T1000 (cell line): ENCODE measurements at regions not wholly inside any gene's neighbourhood (a gene's known extent, or its start where the extent isn't known, plus 50 kb on each side); places are given as distances from the start of the nearest gene placed in this dataset.

Source experiments
- DNase-seq: peaks from one replicate; lab custom pipeline; 2025; ENCODE audit warnings: mixed read lengths; lab: John Stamatoyannopoulos, UW

DNA sequence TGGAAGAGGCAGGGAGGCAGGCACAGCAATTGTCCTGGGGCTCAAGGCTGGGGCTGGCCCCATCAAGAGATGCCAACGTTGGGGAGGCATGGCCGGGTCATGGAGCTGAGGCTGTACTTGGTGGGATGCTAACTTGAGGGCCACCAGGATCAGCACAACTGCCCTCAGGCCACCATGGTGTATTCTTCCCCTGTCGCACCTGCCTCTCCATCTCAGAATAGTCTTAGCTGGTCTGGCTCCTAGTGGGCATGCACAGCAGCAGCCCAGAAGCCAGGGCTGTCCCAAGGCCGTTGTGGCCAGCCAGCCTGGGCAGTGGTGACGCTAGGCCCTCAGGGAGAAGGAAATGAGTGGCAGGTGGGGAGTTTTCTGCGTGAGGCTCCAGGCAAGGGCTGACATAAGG is 91.3 kb downstream of the DHCR7 start:
- no peak for DNase-seq

DNA sequence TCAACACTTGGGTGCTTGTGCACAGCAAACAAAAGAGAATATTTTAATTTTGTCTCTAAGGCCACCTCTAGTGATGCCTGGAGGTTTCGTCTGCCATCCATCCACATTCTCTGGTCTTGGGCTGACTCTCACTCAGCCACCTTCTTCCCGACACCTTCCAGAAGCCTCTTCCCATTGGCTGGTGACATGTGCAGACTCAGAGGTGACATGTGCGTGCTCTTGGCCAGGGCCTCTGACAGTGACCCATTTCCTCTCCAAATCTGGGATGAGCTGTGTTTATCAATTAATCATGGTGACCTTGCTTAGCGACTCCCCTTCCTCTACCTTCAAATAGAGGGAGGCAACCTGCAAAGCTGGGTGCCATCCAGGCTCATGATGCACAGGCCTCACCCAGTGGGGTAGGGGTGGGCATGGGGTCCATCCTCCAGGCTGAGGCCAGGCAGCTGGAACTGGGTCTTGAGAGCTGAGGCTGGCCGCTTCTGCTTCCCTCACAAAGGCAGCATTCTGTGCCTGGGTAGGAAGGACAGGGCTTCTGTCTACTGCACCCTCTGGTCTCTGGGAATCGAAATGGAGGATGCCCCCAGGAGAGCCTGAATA is 91.8 kb downstream of the DHCR7 start:
- no peak for DNase-seq

DNA sequence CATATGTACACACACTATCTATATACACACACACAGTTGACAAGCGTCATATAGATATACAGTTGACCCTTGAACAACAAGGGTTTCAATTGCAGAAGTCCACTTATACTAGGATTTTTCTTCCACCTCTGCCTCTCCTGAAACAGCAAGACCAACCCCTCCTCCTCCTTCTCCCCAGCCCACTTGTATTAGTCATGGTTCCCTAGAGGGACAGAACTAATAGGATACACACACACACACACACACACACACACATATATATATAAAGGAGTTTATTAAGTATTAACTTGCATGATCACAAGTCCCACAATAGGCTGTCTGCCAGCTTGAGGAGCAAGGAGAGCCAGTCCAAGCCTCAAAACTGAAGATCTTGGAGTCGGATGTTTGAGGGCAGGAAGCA is 92.9 kb downstream of the DHCR7 start:
- no peak for DNase-seq

DNA sequence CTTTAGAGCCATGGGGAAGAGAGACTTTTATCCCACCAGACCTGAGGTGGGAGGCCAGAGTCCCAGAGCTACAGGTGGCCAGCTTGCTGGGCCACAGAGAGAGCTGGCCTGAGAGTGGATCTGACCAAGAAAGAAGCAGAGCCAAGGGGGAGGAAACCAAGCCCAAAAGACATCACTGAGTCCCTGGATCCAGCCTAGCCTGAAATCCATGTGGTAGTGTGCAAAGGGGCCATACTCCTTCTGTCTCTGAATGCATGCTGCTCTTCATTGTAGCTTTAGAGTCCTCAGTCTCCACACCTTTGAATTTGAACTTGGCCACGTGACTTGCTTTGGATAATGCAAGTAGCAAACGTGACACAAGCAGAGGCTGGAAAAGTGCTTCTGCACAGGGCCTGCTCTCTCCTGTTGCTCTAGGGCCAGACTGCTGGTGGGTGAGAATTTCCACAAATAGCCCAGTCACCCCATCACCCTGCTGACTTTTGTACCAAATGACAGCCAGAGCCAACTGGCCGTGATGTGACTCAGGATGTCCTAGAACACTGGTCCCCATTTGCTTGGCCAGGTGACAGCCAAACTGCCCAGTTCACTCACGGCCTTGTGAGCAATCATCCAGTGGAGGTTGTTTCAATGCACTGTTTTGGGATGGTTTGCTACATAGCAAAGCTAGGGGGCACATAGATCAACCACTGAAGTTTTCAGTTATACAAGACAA is 93.6 kb downstream of the DHCR7 start:
- DNase-seq: no peak

DNA sequence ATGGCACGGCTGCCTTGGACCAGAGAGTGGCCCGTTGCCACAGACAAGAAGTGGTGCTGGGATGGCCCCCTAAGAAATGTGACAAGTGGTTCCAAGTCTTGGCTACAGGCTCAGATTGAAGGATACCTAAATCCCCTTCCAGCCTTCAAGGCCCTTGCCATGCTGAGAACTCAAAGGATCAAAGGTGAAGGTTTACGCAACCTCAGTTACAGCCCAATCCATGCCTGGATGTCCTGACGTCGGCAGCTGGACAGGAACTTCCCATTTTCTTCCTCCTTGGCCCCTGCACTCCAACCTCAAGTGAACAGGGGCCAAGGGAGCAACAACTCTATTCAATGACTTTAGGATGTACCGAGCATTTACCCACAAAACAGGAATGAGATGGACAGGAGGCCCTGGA is 95.4 kb downstream of the DHCR7 start:
- DNase-seq: no peak

DNA sequence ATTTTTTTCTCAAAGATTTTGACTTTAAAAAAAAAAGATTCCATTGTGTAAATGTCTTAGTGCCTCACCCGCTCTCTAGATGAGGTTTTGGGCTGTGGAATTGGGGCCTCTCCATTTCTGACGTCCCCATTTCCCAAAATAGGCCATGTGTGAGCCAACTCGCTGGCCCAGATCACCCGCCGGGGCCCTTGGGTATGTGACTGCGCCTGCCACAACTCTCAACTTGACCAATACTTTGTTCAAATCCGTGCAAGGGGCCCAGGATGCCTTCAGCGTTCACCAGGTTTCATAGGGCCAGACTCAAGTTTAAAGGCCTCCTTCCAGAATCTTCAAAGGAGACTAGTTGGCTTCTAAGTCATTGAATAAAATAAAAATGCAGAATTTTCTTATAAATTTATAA is 96.0 kb downstream of the DHCR7 start:
- no peak for DNase-seq

DNA sequence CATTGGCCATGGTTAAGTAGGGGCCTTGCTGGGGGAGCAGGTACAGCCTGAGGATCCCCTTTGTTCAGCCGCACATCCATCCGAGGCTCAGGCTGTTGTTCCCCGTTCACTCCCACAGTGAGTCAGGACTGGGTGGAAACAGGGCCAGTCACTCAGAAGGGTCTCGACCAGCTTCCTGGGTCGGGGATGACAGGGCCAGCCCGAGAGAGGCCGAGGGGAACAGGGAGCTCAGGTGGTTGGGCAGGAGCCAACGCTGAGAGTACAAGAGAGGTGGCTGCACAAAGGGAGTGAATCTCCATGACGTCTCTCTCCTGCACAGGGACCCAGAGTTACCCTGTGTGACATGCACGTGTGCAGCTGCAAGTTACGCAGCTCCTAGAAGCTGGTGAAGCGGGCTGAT is 97.2 kb upstream of the SHANK2 start:
- no peak for DNase-seq

DNA sequence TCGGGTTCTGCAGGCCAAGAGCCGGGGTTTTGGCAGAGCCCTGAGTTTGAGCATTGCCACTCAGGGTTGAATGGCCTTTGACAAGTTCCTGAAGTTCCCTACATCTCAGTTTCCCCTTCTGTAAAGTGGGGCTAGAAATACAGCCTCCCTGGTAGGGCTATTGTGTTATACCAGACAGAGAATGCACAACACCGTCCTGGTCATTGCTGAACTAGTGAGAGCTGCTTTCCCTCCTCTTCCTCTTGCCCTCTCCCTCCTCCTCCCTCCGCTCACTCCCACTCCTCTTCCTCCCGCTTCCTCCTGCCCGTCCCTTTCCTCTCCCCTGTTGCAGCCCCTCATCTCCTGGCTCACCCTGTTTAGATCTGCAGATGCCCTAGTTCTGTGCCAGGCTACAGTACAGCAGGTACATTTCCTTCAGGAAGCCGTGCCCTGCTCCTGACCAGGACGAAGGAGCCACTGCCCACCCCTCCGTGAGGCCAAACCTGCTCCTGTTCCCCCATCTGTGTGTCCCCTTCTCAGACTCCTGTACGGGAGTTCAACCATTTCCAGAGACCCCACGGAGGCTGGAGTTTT is 91.5 kb upstream of the SHANK2 start:
- DNase-seq: no peak

DNA sequence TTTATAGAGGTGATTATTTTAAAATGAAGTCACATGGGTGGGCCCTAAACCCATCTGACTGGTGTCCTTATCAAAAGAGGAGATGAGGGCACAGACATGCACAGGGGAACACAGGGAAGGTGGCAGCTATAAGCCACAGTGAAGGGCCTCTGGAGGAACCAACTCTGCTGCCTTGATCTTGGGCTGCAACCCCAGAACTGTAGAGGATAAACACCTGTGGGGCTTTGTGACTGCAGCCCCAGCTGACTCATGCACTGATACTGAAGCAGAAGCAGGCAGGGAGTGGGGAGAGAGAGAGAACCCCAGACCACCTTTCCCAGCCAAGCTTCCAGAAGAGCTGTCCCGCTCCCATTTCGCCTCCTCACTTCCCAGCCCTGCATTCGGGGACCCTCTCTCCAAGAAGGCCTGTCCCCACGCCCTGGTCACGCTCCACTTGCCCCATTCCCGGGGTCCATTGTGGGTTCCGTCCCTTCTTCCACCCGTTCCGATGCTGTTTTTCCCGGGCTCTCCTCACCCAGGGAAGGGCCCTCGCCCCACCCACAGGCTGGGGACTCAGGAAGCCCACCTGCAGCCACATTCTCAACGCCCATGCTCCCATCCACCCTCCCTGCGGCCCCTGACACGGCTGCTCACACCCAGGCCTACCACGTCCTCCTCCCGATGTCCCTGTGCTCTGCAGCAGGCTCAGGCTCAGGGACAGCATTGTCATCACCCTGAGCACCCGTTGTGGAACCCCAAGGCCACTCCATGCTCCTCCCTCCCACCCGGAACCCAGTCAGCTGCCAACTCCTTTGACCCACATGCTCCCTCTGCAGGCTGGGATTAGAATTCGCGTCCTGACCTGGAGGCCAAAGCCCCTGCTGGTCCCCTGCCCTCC is 90.8 kb upstream of the SHANK2 start:
- DNase-seq: no peak

DNA sequence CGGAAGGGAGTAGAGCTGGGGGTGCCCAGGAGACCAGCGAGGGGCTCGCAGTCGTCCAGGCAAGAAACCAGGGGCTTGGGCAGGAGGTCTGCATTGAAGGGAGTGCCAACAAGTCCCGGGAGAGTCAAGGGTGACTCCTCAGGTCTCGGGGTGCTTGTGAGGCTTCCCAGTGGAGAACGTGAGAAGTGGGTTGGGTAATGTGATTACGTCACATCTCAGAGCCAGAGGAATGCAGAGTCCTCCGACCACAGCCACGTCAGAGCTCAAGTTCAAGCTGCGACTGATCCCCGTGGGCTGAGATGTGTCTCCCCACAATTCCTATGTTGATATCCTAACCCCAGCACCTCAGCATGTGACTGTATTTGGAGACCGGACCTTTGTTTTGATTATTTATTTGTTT is 89.7 kb upstream of the SHANK2 start:
- no peak for DNase-seq

DNA sequence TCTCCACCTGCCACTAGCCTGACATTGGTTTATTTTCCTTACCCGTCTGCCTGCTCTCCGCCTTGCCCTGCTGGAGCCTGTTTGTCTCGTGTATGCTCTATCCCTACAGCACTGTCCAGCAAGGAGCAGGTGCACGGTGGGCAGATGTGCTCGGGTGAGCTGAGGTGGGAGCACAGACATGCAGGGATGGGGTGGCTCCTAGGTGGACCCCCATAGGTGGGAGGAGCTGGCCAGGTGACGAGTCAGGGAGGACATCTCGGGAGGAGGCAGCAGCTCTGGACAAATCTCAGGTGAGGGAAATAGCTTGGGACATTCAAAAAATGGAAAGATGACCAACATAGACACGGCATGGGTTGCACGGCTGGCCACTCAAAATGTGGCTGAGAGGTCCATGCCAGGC is 89.2 kb upstream of the SHANK2 start:
- DNase-seq: no peak

DNA sequence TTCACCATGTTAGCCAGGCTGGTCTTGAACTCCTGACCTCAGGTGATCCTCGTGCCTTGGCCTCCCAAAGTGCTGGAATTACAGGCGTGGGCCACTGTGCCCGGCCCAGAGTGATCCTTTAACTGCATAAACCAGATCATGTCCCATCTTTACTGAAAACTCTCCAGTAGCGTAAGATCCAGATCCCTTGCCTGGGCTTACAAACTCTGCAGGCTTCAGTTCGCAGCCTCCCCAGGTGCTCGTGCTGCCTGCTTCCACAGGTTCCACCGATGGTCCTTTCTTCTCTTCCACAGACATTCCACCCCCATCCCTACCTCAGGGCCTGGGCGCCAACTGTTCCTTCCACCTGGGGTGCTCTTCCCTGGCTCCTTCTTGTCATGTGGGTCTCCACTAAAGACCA is 88.8 kb upstream of the SHANK2 start:
- no peak for DNase-seq

DNA sequence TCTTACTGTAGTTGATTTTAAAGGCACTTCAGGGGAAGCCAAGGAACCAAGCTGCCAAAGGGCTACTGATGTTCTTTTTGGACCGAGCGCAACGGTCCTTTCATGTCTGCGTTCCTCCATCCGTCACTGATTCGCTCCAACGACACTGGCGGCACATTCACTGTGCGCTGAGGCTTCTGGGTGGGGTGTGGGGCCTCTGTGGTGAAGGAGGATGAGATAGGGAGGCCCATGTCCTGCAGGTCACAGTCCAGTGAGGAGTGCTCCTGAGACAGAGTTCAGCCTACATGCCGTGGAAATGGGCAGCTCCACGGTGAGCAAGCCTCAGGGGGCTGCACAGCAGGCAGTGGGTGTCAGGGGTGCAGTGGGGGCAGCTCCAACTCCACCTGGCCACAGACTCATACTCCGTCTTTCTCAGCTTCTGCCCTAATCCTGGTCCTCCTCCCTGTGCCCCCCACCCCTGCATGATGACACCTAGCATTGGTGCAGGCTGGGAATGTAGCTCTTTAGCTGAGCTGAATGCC is 87.8 kb upstream of the SHANK2 start:
- no peak for DNase-seq

DNA sequence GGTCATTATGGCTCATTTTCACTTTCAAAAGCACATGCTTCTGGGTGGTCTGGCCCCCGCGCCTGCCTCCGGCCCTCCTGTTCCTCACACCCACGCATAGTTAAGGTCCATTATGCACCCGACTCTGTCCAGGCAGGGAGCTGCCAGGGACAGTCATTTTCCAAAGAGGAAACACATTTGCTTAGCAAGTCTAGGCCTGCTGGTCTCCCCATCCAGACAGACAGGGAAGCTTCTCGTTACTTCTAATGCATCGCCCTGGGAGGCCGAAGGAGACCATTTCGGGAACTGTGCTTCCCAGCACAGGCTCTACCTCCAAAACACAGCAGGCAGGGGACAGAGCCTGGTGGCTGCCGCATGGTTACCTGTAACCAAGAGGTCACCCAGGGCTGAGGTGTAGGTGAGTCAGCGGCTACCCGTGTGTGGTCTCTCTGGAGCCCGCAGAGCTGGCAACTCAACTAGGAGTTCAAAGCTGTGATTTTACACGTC is 87.1 kb upstream of the SHANK2 start:
- DNase-seq: no peak

DNA sequence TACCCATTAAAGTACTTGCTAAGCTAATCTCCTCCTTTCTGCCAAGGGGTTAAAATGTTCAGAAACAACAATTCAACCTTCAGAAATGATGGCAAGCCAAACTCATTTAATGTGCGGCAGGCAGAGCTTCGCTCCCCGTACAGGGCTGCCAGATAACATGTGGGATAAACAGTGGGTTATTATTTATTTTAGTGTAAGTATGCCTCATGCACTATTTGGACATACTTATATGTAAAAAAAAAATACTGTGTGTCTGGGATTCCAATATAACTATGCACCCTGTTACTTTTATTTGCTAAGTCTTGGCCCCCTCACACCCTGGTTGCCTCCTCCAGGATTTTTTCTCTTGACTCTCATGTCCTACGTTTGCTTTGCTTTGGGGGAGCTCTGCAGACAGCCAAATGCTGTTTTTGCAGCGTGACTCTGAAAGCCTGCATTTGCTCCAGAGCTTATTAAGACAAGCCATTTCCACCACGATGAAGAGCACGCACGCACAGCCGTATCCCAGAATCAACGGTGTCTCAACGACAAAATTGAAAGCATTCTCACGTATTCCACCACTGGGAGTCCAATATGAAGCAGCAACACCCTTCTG is 86.5 kb upstream of the SHANK2 start:
- no peak for DNase-seq

DNA sequence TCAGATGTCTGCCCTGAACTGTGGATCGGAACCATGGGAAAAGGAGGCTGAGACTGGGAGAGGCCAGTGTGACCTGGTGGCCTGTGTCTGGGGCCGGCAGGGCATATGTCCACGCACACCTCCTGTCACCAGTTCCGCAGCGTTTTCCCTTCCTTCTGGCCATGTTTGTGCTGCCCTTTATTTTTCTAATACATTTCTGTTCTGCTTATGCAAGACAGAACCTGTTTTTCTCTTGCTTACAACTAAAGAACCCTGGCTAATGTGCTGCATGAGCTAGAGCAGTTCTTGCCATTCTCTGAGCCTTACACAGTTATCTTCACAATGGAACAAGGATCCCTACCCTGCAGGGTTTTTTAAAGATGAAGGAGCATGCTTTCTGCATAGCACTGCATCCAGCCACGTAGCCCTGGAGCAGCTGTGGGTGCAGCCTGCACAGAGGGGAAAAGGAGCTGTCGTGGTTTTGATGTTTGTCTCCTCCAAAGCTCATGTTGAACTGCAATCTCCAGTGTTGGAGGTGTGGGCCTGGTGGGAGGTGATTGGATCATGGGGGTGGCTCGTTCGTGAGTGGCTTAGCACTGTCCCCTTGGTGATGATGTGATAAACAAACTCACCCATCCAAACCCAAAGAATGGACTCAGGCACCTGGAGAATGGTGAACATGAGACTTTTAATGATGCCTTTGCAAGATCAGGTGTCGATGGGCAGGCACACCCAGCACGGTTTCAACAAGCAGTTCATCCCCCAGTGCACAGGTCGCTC is 84.8 kb upstream of the SHANK2 start:
- no peak for DNase-seq

DNA sequence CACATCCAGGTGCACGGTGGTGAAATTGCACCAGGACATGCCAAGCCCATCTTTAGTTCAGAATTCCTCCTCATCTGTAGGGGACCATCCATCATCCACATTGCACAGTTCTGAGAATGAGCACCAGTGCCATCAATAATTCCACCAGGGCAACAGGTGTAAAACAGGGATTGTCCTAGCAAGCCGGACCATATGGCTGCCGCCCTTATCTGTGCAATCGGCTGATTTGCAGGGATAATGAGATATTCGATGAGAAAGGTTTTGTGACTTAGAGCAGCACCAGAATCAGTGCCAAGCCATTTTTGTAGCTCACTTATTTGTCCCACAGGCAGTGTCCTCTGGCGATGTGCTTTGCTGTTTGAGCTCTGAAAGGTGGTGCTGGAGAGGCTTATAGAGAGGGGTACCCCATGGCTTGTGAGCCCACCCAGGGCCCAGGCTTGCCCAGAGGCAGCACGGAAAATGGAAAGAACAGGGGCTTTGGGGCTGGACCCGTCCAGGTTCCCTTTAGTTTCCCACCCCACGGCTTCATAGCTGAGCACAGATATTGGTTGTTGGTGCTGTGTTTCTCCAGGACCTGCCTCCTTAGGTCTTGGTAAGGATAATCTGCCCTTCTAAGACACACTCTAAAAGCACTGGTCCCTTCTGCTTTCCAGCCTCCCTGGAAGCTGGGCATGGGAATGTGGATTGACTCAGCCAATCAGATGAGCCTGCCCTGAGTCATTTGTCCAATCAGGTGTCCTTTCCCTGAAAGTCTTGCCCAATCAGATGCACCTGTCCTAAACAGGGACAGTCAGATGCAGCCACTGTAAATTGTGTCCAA is 84.0 kb upstream of the SHANK2 start:
- no peak for DNase-seq

DNA sequence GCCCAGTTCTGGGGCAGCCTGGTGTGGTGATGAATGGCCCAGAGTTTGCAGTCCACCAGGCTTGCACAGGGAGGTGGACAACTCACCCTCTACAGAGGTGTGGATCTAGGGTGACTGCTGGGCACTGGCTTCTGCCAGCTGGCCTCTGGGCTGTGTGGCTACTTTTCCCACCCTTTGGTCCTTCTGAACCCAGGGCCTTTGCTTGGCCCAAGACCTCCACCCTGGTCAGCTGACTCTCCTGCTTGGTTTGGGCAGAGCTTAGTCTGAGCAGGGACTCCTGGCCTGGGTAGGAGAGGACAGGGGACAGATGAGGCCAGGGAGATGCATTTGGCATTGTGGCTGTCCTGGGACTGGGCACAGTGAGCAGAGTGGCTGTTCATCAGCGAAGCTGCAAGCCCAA is 83.0 kb upstream of the SHANK2 start:
- no peak for DNase-seq

DNA sequence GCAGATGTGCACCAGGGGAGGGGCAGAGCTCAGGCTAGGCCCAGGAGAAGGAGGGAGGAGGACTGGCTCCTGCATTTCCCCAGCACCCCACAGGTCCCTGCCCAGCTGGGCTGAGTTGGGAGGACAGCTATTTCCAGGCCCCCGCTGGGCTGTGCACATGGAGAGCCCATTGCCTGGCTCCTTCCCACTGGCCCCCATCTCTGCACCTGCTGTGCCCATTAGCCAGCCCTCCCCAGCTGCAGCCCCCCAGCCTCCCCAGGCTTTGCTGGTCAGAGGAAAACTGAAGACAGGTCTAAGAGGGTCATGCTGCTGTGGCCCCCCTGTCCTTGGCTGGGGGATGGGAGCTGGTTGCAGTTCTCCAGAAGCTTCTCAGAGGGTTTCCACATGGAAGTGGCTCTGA is 81.8 kb upstream of the SHANK2 start:
- DNase-seq: no peak

DNA sequence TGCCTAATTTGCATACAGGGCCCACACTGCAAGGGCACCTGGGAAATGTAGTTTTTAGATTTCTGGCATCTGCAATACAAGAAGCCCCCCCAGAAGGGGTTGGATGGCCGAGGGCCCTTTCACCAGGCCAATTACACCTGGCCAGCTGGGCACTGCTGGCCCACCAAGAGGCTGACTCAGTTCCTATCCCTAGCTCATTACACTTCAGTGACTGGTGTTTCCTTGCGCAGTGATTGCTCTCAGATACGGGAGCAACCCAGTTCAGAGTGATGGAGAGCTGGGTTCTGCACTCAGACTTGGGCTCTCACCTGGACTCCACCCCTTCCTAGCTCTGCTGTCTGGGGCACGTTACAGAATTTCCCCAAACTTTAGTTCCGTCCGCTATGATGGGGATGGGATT is 81.1 kb upstream of the SHANK2 start:
- no peak for DNase-seq
